Fibroblast of villous mesenchyme (primary cell): ENCODE measurements at regions not wholly inside any gene's neighbourhood (a gene's known extent, or its start where the extent isn't known, plus 50 kb on each side); places are given as distances from the start of the nearest gene placed in this dataset.

Experiments
- DNase-seq: peaks from one replicate; pipeline ENCODE4 v3.0.0-alpha.2; 2010; ENCODE audit warnings: low read depth
- H3K4me3 ChIP-seq: 2 replicates; pipeline ENCODE4 v1.5.1; 2011; ENCODE audit warnings: low read depth, mild to moderate bottlenecking, low read length
- CTCF ChIP-seq: IDR thresholded peaks from 2 replicates; pipeline ENCODE4 v1.5.1; 2012; ENCODE audit warnings: low read depth, mild to moderate bottlenecking, low read length; ENCODE audit not compliant: insufficient read depth

GRCh38 chr4:170875868-170876267, 786.1 kb upstream of the AADAT start:
- DNase-seq: no peak
- no peak overlapping the region for H3K4me3 ChIP-seq
- no peak for TF ChIP-seq CTCF

- DNase-seq: no peak
- H3K4me3 ChIP-seq: no peak overlapping the region
- no peak for TF ChIP-seq CTCF
Observed at GRCh38 chr4:170872794-170873193, 783.0 kb upstream of the AADAT start.

GRCh38 chr4:170868170-170868569, 778.4 kb upstream of the AADAT start:
- DNase-seq: no peak
- no peak overlapping the region for H3K4me3 ChIP-seq
- no peak for TF ChIP-seq CTCF

GRCh38 chr4:170854097-170854496, 764.3 kb upstream of the AADAT start:
- no peak for TF ChIP-seq CTCF
- no peak for DNase-seq
- H3K4me3 ChIP-seq: no peak overlapping the region

GRCh38 chr4:170853422-170854021, 763.8 kb upstream of the AADAT start:
- DNase-seq: peak; percentile 0
- TF ChIP-seq CTCF: peak; percentile 40
- H3K4me3 ChIP-seq: no peak overlapping the region

- no peak for TF ChIP-seq CTCF
- DNase-seq: no peak
- no peak overlapping the region for H3K4me3 ChIP-seq
Observed at GRCh38 chr4:170849969-170850368, 760.2 kb upstream of the AADAT start.

GRCh38 chr4:170827562-170828274, 738.0 kb upstream of the AADAT start:
- no peak overlapping the region for H3K4me3 ChIP-seq
- DNase-seq: no peak
- TF ChIP-seq CTCF: no peak
